ENCODE measurements at regions not wholly inside any gene's neighbourhood (a gene's known extent, or its start where the extent isn't known, plus 50 kb on each side); places are given as distances from the start of the nearest gene placed in this dataset.

- POLR2A ChIA-PET = no interaction called here
- H3K27me3 ChIP-seq (ENCODE audit: control insufficient read depth, insufficient read depth, low read length) = no peaks in the 10 kb centered on the region
- CTCF ChIA-PET = no interaction called here
- H3K4me3 ChIP-seq (ENCODE audit: low read depth, low read length) = no peak overlapping the region
- H3K9me3 ChIP-seq (ENCODE audit: control insufficient read depth, insufficient read depth, low read length) = peaks cover 53% of the 10 kb centered on the region
- H3K27ac ChIP-seq (ENCODE audit: low read depth, low read length) = no peak overlapping the region
- TF ChIP-seq CTCF (IDR thresholded peaks at IDR 0.05; ENCODE audit: low read depth, low read length) = no peak
- no peak for DNase-seq (ENCODE audit: low read depth, low spot score)
Measured at GRCh38 chr5:3534997-3535396, 60.6 kb upstream of the IRX1 start.

GRCh38 chr5:3531320-3531986, 64.2 kb upstream of the IRX1 start:
- Histone ChIP-seq H3K27me3 (ENCODE audit: control insufficient read depth, insufficient read depth, low read length) (no peaks in the 10 kb centered on the region), H3K4me3 (ENCODE audit: low read depth, low read length) (no peak overlapping the region), H3K27ac (ENCODE audit: low read depth, low read length) (no peak overlapping the region), H3K9me3 (ENCODE audit: control insufficient read depth, insufficient read depth, low read length) (peaks cover 42% of the 10 kb centered on the region)
- no peak for TF ChIP-seq CTCF (IDR thresholded peaks at IDR 0.05; ENCODE audit: low read depth, low read length)
- POLR2A ChIA-PET = no interaction called here
- CTCF ChIA-PET = no interaction called here
- no peak for DNase-seq (ENCODE audit: low read depth, low spot score)

- Histone ChIP-seq H3K4me3 (ENCODE audit: low read depth, low read length) (no peak overlapping the region), H3K27ac (ENCODE audit: low read depth, low read length) (no peak overlapping the region), H3K27me3 (ENCODE audit: control insufficient read depth, insufficient read depth, low read length) (no peaks in the 10 kb centered on the region), H3K9me3 (ENCODE audit: control insufficient read depth, insufficient read depth, low read length) (peaks cover 35% of the 10 kb centered on the region)
- no peak for TF ChIP-seq CTCF (IDR thresholded peaks at IDR 0.05; ENCODE audit: low read depth, low read length)
- ChIA-PET POLR2A (no interaction called here), CTCF (no interaction called here)
- no peak for DNase-seq (ENCODE audit: low read depth, low spot score)
Measured at GRCh38 chr5:3530251-3530650, 65.4 kb upstream of the IRX1 start.

- no peak for DNase-seq (ENCODE audit: low read depth, low spot score)
- Histone ChIP-seq H3K27me3 (ENCODE audit: control insufficient read depth, insufficient read depth, low read length) (no peaks in the 10 kb centered on the region), H3K4me3 (ENCODE audit: low read depth, low read length) (no peak overlapping the region), H3K27ac (ENCODE audit: low read depth, low read length) (no peak overlapping the region), H3K9me3 (ENCODE audit: control insufficient read depth, insufficient read depth, low read length) (peaks cover 50% of the 10 kb centered on the region)
- no peak for TF ChIP-seq CTCF (IDR thresholded peaks at IDR 0.05; ENCODE audit: low read depth, low read length)
- CTCF ChIA-PET = no interaction called here
- POLR2A ChIA-PET = no interaction called here
Measured at GRCh38 chr5:3526551-3527185, 69.0 kb upstream of the IRX1 start.

- TF ChIP-seq CTCF (IDR thresholded peaks at IDR 0.05; ENCODE audit: low read depth, low read length) = no peak
- Histone ChIP-seq H3K4me3 (ENCODE audit: low read depth, low read length) (no peak overlapping the region), H3K27ac (ENCODE audit: low read depth, low read length) (no peak overlapping the region), H3K27me3 (ENCODE audit: control insufficient read depth, insufficient read depth, low read length) (no peaks in the 10 kb centered on the region), H3K9me3 (ENCODE audit: control insufficient read depth, insufficient read depth, low read length) (peaks cover 67% of the 10 kb centered on the region)
- POLR2A ChIA-PET = no interaction called here
- CTCF ChIA-PET = no interaction called here
- DNase-seq (ENCODE audit: low read depth, low spot score) = no peak
Measured at GRCh38 chr5:3522491-3522890, 73.1 kb upstream of the IRX1 start.
